GF-D8 (cell line): ENCODE measurements at regions not wholly inside any gene's neighbourhood (a gene's known extent, or its start where the extent isn't known, plus 50 kb on each side); places are given as distances from the start of the nearest gene placed in this dataset.
"Not testable (repeated sequence)": the region's sequence is repeated elsewhere in the genome, so short reads cannot be mapped to it uniquely, and the experiment has no call there.

ENCODE experiments used
- DNase-seq: peaks from one replicate; lab custom pipeline; 2025; lab: John Stamatoyannopoulos, UW

DNA sequence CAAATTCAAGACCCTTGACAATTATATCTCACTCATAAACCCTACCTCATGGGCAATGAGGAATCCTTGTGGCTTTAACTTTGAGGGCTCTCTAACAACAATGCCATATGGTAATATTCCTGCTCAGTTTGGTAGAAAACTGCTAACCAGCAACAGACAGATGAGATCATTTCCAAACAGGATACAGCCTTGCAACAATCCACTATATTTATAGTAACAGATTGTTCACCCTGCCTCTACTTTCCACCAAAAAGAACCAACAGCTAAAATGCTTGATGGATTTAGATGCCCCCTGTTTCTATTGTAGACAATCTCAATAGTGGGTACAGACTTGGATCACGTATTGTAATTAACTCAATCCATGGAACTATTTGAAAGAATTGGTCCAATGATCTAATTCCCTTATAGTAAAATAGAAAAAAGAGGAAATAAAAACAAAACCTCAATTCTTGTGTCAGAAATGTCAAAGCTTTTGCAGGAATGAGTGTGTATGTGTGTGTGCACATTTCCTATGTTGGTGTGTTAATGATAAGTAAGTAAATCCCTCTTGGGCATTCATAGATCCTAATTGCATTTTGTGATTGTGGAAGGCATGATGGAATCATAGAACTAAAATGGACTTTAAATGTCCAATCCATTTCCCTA, 100.0 kb upstream of the EDEM3 start:
- peak; percentile 39 for DNase-seq

DNA sequence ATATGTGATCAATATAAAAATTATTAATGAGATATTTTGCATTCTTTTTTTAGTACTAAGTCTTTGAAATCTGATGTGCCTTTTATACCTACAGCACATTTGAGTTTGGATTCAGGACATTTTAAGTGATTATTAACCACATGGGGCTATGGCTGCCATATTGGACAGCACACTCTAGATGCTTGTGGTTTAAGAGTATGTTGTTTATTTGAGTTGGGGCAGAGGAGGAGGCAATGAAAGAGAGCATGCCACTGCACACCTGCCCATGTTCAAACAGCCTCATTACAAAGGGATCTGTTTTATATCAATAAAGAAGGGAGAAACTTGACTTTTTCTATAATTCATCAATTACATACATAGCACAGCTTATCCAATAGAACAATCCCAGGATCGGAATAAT, 99.4 kb upstream of the EDEM3 start:
- DNase-seq: no peak

DNA sequence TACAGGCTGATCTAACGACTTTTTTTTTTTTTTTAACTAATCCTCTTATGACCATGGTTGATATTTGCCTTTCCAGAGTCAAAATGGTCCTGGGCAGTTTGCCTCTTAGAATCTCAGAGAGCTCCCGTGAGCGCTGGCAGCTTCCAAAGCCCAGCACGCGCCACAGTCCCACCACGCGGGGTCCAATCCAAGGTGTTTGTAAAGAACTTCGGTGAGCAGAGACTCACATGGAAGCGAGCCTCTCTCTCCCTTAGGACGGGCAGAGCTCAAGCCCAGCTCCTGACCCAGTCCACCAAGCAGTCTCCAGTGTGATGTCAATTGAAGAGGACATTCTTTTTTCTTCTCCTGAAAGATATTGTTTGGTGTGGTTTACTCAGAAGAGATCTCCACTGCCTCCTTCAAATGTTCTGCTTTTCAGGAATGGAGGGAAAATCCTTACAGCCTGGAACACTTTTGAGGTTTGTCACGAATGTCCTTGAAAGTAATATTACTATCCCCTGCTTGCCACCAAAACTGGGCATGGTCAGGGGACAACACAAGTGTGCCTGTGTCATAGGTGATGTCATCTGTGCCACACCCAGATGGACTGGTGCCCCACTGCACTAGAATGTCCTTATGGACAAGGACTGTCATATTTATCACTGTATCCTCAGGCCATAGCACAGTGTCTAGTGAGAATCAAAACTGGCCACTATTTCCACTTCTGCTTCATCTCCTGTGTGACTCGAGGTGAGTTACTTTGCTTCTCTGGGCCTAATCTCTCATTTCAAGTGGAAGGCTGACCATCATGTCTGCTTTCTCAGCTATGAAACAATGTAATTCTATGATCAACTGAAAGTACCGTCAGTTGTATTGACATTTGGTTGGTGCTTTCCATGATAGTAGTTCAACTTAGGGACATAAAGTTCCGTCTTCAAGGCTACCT, 97.4 kb upstream of the EDEM3 start:
- no peak for DNase-seq

DNA sequence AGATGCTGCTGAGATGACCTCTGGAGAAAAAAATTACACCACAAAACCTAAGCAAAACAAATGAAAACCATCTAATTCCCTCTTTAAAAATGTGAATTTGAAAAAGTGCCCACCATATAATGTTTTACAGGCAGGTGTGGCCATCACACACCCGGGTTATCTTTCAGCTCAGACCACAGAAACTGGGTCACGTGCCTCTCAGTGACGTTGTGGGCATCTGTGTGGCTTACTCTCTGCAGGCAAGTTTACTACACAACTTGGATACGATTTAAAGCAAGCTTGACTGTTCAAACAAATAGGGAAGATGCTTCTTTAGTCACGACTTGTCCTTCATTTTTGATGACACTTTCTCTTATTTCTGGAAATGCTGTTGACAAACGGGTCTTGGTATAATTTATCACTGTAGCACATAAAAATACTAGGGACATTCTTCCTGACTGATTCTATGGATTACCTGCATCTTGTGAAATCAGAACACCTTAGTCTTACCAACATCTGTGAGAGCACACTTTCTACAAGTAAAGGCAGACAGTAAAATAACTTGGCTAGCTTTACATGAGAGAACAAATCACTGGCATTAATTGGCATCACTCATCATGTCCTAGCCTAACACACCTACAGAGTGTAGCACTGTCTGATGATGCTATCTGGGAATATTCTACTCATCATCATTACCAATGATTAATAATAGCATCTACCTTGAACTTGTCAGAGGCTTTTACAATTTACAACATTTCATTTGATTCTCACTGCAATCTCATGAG, 89.3 kb upstream of the EDEM3 start:
- no peak for DNase-seq

DNA sequence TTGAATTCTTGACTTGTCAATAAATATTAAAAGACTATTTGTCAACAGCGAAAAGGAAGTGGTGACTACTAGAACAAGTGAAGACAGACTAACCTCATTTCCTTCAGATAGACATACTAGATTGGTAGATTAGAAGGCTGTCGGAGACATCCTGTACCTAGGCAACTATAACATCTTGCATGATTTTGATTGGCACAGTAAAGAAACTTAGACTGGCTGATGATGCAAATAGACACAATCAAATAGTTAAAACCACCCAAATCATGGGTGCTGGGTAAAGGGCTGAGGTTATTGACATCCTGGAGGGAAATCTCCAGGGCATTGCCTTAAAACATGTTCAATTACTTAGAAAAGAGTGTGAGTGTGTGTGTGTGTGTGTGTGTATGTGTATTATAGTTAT, 85.9 kb upstream of the EDEM3 start:
- DNase-seq: no peak

DNA sequence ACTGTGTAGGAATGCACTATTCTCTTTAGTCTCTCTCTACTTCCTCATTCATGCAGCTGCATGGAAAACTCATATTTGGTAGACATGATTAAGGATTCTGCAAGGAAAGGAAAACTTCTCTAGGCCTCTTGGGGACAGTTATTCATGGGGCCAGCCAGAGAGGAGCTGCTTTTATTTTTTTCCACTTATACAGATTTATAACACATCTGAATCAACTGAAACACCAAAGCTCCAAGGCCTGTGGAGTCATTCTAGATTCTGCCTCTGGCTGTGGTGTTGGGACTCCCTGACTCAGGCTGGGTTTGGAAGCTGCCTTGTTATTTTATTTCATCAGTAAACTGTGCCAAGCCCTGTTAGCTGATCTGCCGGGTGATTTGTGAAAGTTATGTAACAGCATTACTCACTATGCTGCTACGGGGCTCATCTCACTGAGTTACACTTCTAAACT, 83.9 kb upstream of the EDEM3 start:
- peak; percentile 55 for DNase-seq

DNA sequence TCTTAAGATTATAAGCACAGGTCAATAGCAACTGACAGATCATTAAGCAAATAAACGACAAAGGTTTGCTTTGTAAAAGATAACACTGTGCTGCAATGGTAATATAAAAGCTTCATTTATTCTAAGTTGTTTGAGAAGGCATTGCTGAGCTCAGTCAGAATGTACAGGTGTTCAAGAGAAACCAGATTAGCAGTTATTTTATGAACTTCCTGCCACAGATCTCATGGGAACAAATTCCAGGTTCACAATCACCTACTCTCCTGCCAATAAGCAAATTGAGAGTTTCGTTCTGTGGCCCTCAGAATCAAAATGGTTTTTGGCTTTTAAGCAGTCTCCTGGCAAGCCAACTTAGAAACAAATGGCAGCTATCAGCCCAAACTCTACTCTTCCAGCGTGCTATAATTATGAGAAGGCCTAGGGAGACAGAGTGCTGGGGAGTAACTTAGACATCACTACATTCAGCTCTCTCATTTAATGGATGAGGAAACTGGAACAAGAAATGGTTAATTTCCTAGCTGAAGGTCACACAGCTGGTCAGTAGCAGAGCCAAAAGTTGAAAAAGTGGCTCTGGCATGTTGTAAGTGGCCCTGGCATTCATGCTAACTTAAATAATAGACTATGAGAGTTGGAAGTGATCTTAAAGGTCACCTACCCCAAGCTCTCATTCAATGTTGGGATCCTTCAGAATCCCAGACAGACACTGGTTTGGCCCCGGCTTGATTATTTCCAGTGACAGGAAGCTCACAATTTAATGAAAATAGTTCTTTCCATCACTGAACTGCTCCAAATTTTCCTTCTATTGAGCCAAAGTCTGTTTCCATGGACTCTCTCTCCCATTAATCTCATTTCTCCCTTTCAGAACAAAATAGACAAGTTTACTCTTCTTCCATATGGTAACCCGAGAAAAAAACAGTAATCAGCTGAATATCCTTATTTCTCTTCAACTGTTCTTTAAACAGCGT, 82.6 kb upstream of the EDEM3 start:
- DNase-seq: no peak

DNA sequence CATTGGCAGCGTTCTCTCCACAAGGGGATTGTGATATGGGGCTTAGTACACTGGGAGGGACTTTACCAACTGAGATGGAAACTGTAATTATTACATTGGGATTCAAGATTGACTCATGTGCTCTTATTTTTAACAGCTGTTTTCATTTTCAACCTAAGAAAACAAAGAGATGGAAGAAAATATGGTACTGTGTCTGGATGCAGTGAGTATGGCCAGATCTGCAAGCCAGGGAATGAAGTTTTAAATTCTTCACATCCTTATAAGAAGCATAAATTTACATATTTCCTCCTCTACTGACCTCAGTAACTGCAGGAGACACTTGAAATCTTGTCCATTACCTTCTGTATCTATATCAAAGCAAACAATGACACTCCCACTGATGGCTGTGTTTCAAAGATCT, 81.5 kb upstream of the EDEM3 start:
- no peak for DNase-seq

DNA sequence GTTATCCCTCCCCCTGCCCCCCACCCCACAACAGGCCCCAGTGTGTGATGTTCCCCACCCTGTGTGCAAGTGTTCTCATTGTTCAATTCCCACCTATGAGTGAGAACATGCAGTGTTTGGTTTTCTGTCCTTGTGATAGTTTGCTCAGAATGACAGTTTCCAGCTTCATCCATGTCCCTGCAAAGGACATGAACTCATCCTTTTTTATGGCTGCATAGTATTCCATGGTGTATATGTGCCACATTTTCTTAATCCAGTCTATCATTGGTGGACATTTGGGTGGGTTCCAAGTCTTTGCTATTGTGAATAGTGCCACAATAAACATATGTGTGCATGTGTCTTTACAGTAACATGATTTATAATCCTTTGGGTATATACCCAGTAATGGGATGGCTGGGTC, 79.3 kb upstream of the EDEM3 start:
- DNase-seq: not testable (repeated sequence)

DNA sequence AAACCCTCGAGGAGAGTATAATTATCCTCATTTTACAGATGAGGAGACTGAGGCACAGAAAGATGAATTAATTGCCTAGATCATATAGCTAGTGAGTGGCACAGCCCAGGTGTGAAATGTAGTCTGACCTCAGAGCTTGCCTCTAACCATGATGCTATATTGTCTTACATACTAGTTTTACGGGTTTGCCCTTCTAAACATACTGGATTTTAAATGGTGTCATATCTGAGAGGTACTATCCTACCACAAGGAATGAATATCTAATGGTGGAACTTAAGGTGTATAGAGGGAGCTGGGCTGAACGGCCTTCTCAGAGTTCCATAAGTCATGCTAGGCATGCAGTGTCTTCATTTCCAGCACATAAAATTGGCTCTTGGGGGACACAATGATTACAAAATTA, 77.9 kb upstream of the EDEM3 start:
- DNase-seq: no peak

DNA sequence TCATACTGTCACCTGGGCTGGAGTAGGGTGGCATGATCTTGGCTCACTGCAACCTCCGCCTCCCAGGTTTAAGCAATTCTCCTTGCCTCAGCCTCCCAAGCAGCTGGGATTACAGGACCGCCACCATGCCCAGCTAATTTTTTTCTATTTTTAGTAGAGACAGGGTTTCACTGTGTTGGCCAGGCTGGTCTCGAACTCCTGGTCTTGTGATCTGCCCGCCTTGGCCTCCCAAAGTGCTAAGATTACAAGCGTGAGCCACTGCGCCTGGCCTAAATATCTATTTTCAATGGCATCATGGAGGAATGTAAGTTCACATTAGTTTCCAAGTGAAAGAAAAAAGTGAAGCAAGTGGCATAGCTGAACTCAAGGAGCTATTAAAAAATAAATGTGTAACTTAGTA, 74.8 kb upstream of the EDEM3 start:
- not testable (repeated sequence) for DNase-seq

DNA sequence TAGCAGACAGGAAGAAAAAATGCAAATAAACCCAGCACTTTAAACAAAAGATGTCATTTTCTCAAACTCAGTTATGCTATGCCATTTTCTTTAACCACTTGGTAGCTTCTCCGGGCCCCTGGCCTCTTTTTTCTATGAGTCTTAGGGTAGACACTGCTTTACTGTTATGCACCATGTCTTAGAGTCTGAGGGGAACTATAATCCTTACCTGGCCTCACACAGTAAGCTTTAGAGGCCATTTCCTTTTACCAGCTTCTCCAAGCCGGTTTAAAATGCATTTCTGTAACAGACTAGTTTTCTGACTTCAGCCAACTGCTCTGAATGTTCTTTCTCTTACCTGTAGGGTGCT, 73.7 kb upstream of the EDEM3 start:
- DNase-seq: no peak

DNA sequence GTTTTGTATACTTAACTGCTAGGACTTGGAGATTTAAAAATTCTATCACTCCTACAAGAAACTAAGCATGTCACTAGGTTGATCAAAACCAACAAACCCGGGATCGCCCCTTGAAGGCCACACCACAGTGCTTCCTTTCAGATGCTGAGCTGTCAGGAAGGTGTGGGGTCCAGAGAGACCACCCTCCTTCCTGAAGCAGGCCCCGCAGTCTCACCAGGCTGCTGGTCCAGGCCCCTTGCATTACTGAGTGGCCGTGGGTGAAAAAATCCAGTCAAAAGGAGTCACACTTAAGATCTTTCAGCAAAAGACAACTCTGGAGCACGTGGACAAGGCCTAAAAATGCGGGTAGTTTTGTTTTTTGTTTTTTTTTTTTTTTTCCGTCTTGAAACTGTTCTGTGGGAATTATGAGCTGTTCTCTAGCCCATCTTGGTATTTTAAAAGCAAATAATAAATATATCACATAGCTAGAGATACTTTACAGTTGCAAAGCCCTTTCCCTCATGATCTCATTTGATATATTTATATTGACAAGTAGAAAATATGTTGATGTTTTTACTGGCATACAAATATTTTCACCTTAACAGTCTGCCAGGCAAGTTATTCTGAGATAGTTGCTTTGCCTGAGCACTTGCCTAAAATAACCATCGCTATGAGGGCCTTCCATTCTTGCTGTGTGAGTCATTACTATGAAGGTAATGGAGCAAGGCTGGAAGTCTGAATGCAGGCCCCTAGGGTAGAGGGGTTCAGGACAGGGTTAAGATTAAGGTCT, 73.1 kb upstream of the EDEM3 start:
- no peak for DNase-seq

DNA sequence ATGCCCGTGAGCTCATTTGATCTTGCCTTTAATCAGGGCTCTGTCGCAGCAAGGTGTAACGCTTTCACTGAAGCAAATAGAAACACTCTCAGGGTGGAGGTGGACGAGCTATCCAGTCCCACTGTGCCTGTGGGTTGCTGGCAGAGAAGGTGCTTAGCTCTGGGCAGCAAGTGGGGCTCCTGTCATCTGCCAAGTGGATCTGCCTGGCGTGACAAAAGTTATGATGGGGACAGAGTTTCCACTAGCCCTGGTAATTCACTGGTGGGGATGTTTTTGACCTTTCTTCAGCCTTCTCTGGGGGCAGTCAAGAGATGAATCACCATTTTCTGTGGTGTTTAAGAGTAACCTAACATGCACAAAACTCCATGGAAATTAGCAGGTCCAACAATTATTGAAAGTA, 71.3 kb upstream of the EDEM3 start:
- no peak for DNase-seq

DNA sequence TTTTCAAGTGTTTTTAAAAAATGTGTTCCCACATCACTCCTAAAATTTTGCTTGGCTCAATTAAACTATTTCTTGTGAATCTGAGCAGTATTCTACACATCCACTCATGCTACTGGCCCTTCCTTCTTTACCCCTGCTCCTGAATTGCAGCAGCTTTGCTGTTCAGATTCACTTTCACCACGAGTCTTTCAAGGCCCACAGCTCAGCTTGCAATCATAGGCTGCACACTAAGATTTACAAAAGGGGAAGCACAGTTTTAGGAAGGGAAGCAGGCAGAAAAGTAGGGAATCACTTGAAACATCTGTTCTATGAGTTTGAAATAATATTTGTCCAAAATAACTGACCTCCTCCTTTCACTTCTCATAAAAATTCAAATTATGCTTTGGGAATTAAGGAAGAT, 70.9 kb upstream of the EDEM3 start:
- no peak for DNase-seq

DNA sequence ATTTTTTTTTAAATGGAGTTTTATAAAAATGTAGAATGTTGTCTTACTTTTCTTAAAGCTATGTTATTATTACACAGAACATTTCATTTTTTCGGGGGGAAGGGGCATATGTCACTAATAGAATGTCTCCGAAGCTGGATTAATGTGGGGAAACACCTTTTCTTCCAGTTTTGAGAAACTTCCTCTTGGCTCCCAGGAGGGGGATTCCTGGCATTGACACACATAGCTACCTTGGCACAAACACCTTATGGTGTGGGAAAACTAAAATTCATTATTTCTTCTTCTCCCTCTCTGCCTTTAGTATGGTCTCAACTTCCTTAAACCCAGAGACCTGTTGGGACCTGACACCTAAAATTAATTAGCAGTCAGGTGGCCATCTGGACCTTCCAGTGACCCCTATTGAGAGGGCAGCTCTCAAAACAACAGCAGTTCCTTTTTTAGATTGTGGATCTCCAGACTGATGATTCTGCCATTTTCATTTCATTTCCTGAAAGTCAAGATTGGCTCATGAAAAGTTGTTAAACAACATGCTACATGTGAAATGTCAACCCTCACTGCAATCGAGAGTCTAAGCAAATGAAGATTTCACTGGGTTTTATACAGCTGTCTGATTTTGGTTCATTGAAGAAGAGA, 70.1 kb upstream of the EDEM3 start:
- no peak for DNase-seq

DNA sequence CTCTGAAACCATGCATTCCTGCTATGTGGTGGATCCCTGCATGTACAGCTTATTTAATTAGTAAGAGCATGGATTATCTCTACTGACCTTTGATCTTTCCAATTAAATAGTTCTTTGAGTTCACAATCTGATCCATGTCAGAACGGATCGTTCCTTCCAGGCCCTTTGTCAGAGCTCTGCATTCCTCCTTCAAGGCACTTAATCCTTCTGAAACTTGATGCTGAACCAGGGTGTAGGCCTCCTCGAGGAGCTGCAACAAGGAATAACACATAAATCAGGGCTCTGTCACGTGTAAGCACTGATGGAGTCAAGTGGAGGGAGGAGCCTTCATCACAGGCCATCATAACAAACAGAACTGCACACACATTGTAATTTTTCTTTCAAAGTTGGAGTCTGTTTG, 68.4 kb upstream of the EDEM3 start:
- no peak for DNase-seq

DNA sequence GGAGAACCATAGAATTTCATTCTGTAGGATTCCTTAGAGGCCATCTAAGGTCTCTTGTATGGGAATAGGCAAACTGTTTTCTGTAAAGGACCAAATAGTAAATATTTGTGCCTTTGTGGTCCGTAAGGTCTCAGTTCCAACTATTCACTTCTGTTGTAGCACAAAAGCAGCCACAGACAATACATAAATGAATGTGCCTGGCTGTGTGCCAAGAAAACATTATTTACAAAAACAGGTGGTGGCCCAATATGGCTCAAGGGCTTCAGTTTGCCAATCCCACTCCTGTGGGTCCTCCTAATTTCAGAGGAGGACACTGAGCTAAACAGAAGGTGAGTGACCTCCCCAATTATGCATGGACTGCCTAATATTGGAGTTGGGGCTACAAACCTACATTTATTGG, 67.6 kb upstream of the EDEM3 start:
- DNase-seq: no peak

DNA sequence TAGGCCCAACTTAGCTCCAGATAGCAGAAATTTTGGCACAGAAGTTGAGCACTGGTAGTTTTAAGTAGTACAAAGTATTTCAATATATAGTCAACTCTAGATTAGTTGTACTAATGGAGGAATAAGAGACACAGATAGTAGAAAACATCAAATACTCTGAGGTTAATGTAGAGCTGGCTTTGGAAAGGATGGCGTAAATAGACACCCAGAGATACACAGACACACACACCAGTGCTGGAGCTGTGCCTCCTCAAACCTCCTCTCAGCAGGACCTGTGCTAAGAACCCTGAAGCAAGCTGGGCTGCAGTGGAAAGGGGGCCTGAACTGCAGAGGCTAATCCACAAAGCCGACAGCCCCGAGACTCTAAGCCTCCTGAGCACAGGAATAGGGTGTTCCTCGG, 67.0 kb upstream of the EDEM3 start:
- no peak for DNase-seq

DNA sequence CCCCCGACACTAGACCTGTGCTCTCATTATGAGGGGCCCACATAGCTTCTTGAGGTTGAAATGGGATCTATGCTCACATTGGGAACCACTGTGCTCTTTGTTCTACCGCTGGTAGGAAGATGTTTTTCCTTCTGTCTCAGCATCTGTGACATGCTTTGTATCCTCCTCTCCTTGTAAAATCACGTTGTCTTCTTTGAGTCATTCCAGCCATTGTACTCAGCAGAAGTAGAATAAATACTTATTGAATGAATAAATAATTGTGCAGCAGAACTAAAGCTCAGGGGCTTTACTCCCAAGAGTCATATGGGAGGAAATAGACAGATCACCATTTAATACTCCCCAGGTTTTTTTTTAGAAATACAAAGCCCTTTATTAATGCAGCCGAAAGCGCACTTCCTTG, 66.3 kb upstream of the EDEM3 start:
- DNase-seq: no peak
